ENCODE measurements at regions not wholly inside any gene's neighbourhood (a gene's known extent, or its start where the extent isn't known, plus 50 kb on each side); places are given as distances from the start of the nearest gene placed in this dataset.

GRCh38 chr1:177385760-177386698, 215.3 kb downstream of the BRINP2 start:
- DNase-seq: no peak

GRCh38 chr1:177384461-177384860, 213.7 kb downstream of the BRINP2 start:
- DNase-seq: no peak

- no peak for DNase-seq
These were observed 213.0 kb downstream of the BRINP2 start for GRCh38 chr1:177383715-177384114.

- DNase-seq: no peak
These were observed 207.1 kb downstream of the BRINP2 start for GRCh38 chr1:177377866-177378265.

- DNase-seq: no peak
These were observed 197.5 kb downstream of the BRINP2 start for GRCh38 chr1:177368255-177368654.

GRCh38 chr1:177366091-177366490, 195.3 kb downstream of the BRINP2 start:
- DNase-seq: peak; percentile 40

GRCh38 chr1:177360791-177361190, 190.0 kb downstream of the BRINP2 start:
- DNase-seq: no peak

- DNase-seq: no peak
These were observed 186.1 kb downstream of the BRINP2 start for GRCh38 chr1:177356674-177357435.

- DNase-seq: no peak
These were observed 184.8 kb downstream of the BRINP2 start for GRCh38 chr1:177355575-177355974.

- no peak for DNase-seq
These were observed 183.5 kb downstream of the BRINP2 start for GRCh38 chr1:177354247-177354646.

- no peak for DNase-seq
These were observed 180.8 kb downstream of the BRINP2 start for GRCh38 chr1:177351361-177352108.

- no peak for DNase-seq
These were observed 176.1 kb downstream of the BRINP2 start for GRCh38 chr1:177346790-177347359.

- no peak for DNase-seq
These were observed 172.7 kb downstream of the BRINP2 start for GRCh38 chr1:177343445-177343844.

GRCh38 chr1:177341773-177342172, 171.0 kb downstream of the BRINP2 start:
- DNase-seq: no peak

- no peak for DNase-seq
These were observed 169.9 kb downstream of the BRINP2 start for GRCh38 chr1:177340601-177341067.

GRCh38 chr1:177338376-177338775, 167.6 kb downstream of the BRINP2 start:
- DNase-seq: no peak

GRCh38 chr1:177334903-177335302, 164.1 kb downstream of the BRINP2 start:
- DNase-seq: no peak

- DNase-seq: no peak
These were observed 163.3 kb downstream of the BRINP2 start for GRCh38 chr1:177333936-177334595.
